ENCODE measurements at regions not wholly inside any gene's neighbourhood (a gene's known extent, or its start where the extent isn't known, plus 50 kb on each side); places are given as distances from the start of the nearest gene placed in this dataset.

DNA sequence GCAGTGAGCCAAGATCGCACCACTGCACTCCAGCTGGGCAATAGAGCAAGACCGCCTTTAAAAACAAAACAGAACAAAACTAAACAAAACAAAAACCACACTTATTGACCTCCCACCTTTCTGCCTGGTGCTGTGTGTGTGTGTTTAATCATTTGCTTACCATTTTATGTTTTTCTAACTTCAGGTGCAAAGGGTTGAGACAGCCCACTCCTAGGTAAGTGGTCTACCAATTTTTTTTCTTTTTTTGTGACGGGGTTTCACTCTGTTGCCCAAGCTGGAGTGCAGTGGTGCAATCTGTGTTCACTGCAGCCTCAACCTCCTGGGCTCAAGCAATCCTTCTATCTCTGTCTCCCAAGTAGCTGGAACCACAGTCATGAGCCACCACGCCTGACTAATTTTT is 65.8 kb downstream of the SALL1 start:
- WGBS, 3 donors = 81 to 87% (median 82%) methylated on average over 4 of the region's 4 CpGs
- no peak for FAIRE-seq
- no peak overlapping the region for H3K4me3 ChIP-seq (ENCODE audit: low read depth in 1 of 3, low read length in 3 of 3)

DNA sequence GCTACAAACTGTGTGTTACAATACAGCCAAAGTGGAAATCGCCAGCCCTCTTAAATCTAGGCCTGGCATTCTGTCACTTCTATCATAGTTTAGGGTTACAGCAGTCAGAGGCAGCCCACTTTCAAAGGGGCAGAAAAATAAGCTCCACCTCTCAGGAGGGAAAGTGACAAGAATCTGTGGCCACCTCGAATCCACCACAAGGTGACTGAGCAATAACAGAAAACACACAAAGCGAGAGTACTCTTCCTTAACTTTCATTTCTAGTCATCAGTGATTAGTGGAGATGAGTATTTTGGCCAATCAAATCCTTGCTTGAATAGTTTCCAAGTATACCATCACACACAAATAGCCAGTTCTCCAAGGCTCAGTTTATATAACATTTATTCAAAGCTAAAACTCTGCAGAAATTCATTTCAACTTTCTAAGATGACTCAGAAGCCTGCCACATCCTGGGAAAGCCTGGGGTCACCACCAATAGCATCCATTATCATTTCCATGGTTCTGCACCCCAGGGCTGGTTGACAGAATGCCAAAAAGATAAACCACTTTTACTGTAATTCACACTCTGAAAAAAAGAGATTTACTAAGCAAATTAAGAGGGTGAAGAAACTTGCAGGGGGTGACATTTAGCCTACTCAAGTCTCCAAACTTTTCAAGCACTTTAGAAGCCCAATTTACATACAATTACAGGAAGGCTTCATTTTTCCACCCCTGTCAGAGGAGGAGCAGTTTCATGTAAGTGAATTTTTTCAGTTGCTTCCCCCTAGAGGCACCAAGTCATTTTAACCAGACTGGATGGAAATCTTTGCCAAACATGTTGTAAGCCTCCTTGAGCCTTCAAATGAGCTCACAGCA is 66.8 kb downstream of the SALL1 start:
- peaks cover 0 to 5% of the 10 kb centered on the region in 2 donors for H3K9me3 ChIP-seq (ENCODE audit: control insufficient read depth in 2 of 2, insufficient read depth in 1 of 2, low read depth in 1 of 2, low read length in 1 of 2)
- H3K36me3 ChIP-seq (ENCODE audit: control insufficient read depth in 3 of 3, insufficient read depth in 2 of 3, low read depth in 1 of 3, low read length in 3 of 3) = no peaks in the 10 kb centered on the region
- H3K4me1 ChIP-seq (ENCODE audit: control insufficient read depth in 3 of 3, insufficient read depth in 2 of 3, low read depth in 1 of 3, low read length in 2 of 3) = no peaks in the 10 kb centered on the region
- DNase-seq (no peak), FAIRE-seq (no peak)
- 55 to 64% (median 58%) methylated on average over 3 of the region's 3 CpGs for whole genome bisulfite sequencing, 3 donors
- no peak overlapping the region for H3K4me3 ChIP-seq (ENCODE audit: low read depth in 1 of 3, low read length in 3 of 3)
- no peaks in the 10 kb centered on the region for H3K27me3 ChIP-seq (ENCODE audit: control insufficient read depth in 3 of 3, insufficient read depth in 3 of 3, low read length in 3 of 3)
- no peak overlapping the region for H3K27ac ChIP-seq (ENCODE audit: low read depth in 1 of 3, low read length in 2 of 3)

More for the DNA sequence above, 65.8 kb downstream of the SALL1 start:
- no peak for DNase-seq
- H3K27ac ChIP-seq (ENCODE audit: low read depth in 1 of 3, low read length in 2 of 3) = no peak overlapping the region
- peaks cover 0 to 3% (median 0%) of the 10 kb centered on the region in 3 donors for H3K27me3 ChIP-seq (ENCODE audit: control insufficient read depth in 3 of 3, insufficient read depth in 3 of 3, low read length in 3 of 3)
- H3K9me3 ChIP-seq (ENCODE audit: control insufficient read depth in 2 of 2, insufficient read depth in 1 of 2, low read depth in 1 of 2, low read length in 1 of 2) = peaks cover 0 to 5% of the 10 kb centered on the region in 2 donors
- no peaks in the 10 kb centered on the region for H3K4me1 ChIP-seq (ENCODE audit: control insufficient read depth in 3 of 3, insufficient read depth in 2 of 3, low read depth in 1 of 3, low read length in 2 of 3)
- no peaks in the 10 kb centered on the region for H3K36me3 ChIP-seq (ENCODE audit: control insufficient read depth in 3 of 3, insufficient read depth in 2 of 3, low read depth in 1 of 3, low read length in 3 of 3)

DNA sequence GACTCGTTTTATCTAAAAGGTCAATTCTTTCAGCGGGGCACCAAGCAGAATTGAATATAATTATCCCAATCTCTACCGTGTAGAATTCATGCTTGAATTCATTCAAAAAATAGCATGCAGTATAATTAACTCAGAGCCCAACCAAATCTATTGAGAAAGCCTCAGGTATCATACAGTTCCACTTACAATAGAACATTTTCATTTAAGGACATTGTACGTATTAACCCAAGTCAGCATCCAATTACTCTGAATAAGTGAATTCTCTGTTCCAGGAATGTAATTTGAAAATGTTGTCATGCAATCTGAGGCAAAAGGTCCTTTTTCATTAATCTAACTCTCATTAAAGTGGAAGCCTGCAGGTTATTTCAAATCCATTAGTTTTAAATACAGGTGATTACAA is 78.5 kb downstream of the SALL1 start:
- no peak for FAIRE-seq
- Histone ChIP-seq H3K36me3 (ENCODE audit: control insufficient read depth in 3 of 3, insufficient read depth in 2 of 3, low read depth in 1 of 3, low read length in 3 of 3) (no peaks in the 10 kb centered on the region), H3K4me3 (ENCODE audit: low read depth in 1 of 3, low read length in 3 of 3) (no peak overlapping the region), H3K4me1 (ENCODE audit: control insufficient read depth in 3 of 3, insufficient read depth in 2 of 3, low read depth in 1 of 3, low read length in 2 of 3) (no peaks in the 10 kb centered on the region), H3K27ac (ENCODE audit: low read depth in 1 of 3, low read length in 2 of 3) (no peak overlapping the region), H3K27me3 (ENCODE audit: control insufficient read depth in 3 of 3, insufficient read depth in 3 of 3, low read length in 3 of 3) (peaks cover 0 to 9% (median 0%) of the 10 kb centered on the region in 3 donors), H3K9me3 (ENCODE audit: control insufficient read depth in 2 of 2, insufficient read depth in 1 of 2, low read depth in 1 of 2, low read length in 1 of 2) (peaks cover 0 to 2% of the 10 kb centered on the region in 2 donors)
- 57 to 71% (median 63%) methylated on average over 4 of the region's 4 CpGs for WGBS, 3 donors
- no peak for DNase-seq

DNA sequence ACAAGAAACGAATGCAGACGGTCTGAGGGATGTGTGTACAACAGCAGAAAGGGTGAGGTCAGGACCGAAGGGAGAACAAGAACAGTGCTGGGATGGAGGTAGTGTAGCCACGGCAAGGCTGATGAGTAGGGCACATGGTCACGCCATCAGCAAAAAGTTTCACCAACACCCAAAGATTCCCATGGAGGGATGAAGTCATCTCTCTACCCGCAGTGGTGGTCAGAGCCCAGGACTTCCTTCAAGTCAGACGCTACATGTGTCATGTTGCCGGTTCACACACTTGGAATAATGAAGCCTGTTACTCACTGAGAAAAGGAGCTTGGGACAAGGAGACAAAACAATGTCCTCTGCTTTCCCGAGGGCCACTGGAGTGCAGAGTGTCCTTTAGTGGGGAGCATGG is 79.7 kb downstream of the SALL1 start:
- DNase-seq (no peak), FAIRE-seq (no peak)
- H3K36me3 ChIP-seq (ENCODE audit: control insufficient read depth in 3 of 3, insufficient read depth in 2 of 3, low read depth in 1 of 3, low read length in 3 of 3) = no peaks in the 10 kb centered on the region
- H3K27ac ChIP-seq (ENCODE audit: low read depth in 1 of 3, low read length in 2 of 3) = no peak overlapping the region
- H3K27me3 ChIP-seq (ENCODE audit: control insufficient read depth in 3 of 3, insufficient read depth in 3 of 3, low read length in 3 of 3) = peaks cover 0 to 12% (median 0%) of the 10 kb centered on the region in 3 donors
- no peaks in the 10 kb centered on the region for H3K9me3 ChIP-seq (ENCODE audit: control insufficient read depth in 2 of 2, insufficient read depth in 1 of 2, low read depth in 1 of 2, low read length in 1 of 2)
- 70 to 88% (median 81%) methylated on average over 9 of the region's 9 CpGs for WGBS, 3 donors
- H3K4me1 ChIP-seq (ENCODE audit: control insufficient read depth in 3 of 3, insufficient read depth in 2 of 3, low read depth in 1 of 3, low read length in 2 of 3) = no peaks in the 10 kb centered on the region
- no peak overlapping the region for H3K4me3 ChIP-seq (ENCODE audit: low read depth in 1 of 3, low read length in 3 of 3)

DNA sequence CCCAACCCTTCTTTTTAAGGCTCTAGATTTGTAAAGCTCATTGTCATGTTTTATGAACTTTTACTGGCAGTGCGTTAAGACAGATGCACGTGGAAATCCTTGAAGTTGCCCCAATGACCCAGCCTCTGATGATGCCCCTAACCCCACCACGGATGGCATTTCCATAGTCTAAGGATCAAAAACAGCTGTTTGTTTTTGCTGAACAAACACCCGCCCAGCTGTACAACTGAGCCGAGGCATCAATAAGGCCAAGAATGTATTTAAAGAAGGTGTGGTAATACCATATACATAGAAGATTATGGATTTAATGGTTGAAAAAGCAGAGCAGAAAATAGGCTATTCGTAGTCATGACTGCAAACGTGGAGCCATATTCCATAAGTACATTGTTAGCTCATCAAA is 83.7 kb downstream of the SALL1 start:
- Histone ChIP-seq H3K4me1 (ENCODE audit: control insufficient read depth in 3 of 3, insufficient read depth in 2 of 3, low read depth in 1 of 3, low read length in 2 of 3) (no peaks in the 10 kb centered on the region), H3K27ac (ENCODE audit: low read depth in 1 of 3, low read length in 2 of 3) (no peak overlapping the region), H3K27me3 (ENCODE audit: control insufficient read depth in 3 of 3, insufficient read depth in 3 of 3, low read length in 3 of 3) (peaks cover 0 to 15% (median 0%) of the 10 kb centered on the region in 3 donors), H3K36me3 (ENCODE audit: control insufficient read depth in 3 of 3, insufficient read depth in 2 of 3, low read depth in 1 of 3, low read length in 3 of 3) (no peaks in the 10 kb centered on the region), H3K9me3 (ENCODE audit: control insufficient read depth in 2 of 2, insufficient read depth in 1 of 2, low read depth in 1 of 2, low read length in 1 of 2) (no peaks in the 10 kb centered on the region), H3K4me3 (ENCODE audit: low read depth in 1 of 3, low read length in 3 of 3) (no peak overlapping the region)
- DNase-seq = no peak
- no peak for FAIRE-seq
- WGBS, 3 donors = 29 to 66% (median 64%) methylated on average over 7 of the region's 7 CpGs

DNA sequence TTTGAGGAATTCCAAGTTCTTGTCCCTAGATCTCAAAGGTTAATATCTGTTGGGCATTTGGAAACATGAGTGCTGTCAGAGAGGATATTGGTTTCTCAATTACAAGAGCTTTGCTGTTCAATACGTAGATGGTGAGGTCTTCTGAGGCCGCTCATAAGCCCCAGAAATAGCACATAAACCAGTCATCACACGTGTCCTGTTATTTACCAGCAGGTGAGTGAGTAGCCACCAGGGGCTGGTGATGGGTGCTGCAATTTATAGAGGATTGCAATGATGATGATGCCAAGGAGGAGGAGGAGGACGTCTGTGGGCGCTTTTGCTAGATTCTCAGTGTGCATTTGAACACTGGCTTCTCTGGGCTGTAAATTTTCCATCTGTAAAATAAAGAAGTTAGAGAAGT is 89.0 kb downstream of the SALL1 start:
- no peak overlapping the region for H3K27ac ChIP-seq (ENCODE audit: low read depth in 1 of 3, low read length in 2 of 3)
- no peaks in the 10 kb centered on the region for H3K4me1 ChIP-seq (ENCODE audit: control insufficient read depth in 3 of 3, insufficient read depth in 2 of 3, low read depth in 1 of 3, low read length in 2 of 3)
- 60 to 73% (median 71%) methylated on average over 5 of the region's 5 CpGs for WGBS, 3 donors
- peaks cover 0 to 11% (median 0%) of the 10 kb centered on the region in 3 donors for H3K27me3 ChIP-seq (ENCODE audit: control insufficient read depth in 3 of 3, insufficient read depth in 3 of 3, low read length in 3 of 3)
- no peak overlapping the region for H3K4me3 ChIP-seq (ENCODE audit: low read depth in 1 of 3, low read length in 3 of 3)
- no peaks in the 10 kb centered on the region for H3K36me3 ChIP-seq (ENCODE audit: control insufficient read depth in 3 of 3, insufficient read depth in 2 of 3, low read depth in 1 of 3, low read length in 3 of 3)
- no peak for FAIRE-seq
- no peaks in the 10 kb centered on the region for H3K9me3 ChIP-seq (ENCODE audit: control insufficient read depth in 2 of 2, insufficient read depth in 1 of 2, low read depth in 1 of 2, low read length in 1 of 2)
- no peak for DNase-seq

DNA sequence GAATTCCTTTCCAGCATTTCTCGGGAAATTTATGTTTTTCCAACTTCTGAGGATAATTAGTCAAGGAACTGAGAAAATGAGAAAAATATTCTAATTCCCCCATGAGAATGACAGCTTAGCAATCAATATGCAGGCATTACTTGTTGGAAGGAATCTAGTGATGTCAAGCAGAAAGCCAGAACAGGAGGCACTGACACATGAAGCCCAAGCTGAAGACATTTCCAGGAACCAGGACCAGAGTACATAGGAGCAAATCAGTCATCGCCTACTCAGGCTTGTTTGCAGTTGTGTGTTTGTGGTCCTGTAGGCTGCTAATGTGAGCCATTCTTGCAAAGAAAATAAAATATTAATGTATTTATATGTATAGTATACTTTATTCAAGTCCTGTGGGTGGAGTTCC is 89.7 kb downstream of the SALL1 start:
- FAIRE-seq (no peak), DNase-seq (no peak)
- WGBS, 3 donors = 83 to 85% (median 84%) methylated on average over 2 of the region's 2 CpGs
- Histone ChIP-seq H3K4me1 (ENCODE audit: control insufficient read depth in 3 of 3, insufficient read depth in 2 of 3, low read depth in 1 of 3, low read length in 2 of 3) (no peaks in the 10 kb centered on the region), H3K36me3 (ENCODE audit: control insufficient read depth in 3 of 3, insufficient read depth in 2 of 3, low read depth in 1 of 3, low read length in 3 of 3) (no peaks in the 10 kb centered on the region), H3K9me3 (ENCODE audit: control insufficient read depth in 2 of 2, insufficient read depth in 1 of 2, low read depth in 1 of 2, low read length in 1 of 2) (no peaks in the 10 kb centered on the region), H3K4me3 (ENCODE audit: low read depth in 1 of 3, low read length in 3 of 3) (no peak overlapping the region), H3K27ac (ENCODE audit: low read depth in 1 of 3, low read length in 2 of 3) (no peak overlapping the region), H3K27me3 (ENCODE audit: control insufficient read depth in 3 of 3, insufficient read depth in 3 of 3, low read length in 3 of 3) (peaks cover 0 to 12% (median 0%) of the 10 kb centered on the region in 3 donors)

DNA sequence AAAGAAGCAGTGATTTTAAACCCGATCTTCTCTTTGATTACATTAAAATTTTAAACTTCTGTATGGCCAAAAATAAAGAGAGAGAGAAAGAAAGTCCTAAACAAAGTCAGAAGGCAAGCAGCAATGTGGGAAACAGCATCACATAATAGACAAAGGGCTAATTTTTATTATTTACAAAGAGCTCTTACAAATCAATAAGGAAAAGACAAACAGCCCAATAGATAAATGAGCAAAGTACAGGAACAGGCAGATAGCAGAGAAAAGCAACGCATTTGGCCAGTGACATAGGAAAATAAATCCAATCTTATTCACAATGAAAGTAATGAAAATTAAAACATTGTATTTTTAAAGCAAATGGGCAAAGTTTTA is 93.1 kb downstream of the SALL1 start:
- DNase-seq (no peak), FAIRE-seq (no peak)
- 37 to 51% (median 40%) methylated on average over 2 of the region's 2 CpGs for WGBS, 3 donors
- Histone ChIP-seq H3K36me3 (ENCODE audit: control insufficient read depth in 3 of 3, insufficient read depth in 2 of 3, low read depth in 1 of 3, low read length in 3 of 3) (no peaks in the 10 kb centered on the region), H3K4me3 (ENCODE audit: low read depth in 1 of 3, low read length in 3 of 3) (no peak overlapping the region), H3K27ac (ENCODE audit: low read depth in 1 of 3, low read length in 2 of 3) (no peak overlapping the region), H3K27me3 (ENCODE audit: control insufficient read depth in 3 of 3, insufficient read depth in 3 of 3, low read length in 3 of 3) (peaks cover 0 to 11% (median 0%) of the 10 kb centered on the region in 3 donors), H3K9me3 (ENCODE audit: control insufficient read depth in 2 of 2, insufficient read depth in 1 of 2, low read depth in 1 of 2, low read length in 1 of 2) (no peaks in the 10 kb centered on the region), H3K4me1 (ENCODE audit: control insufficient read depth in 3 of 3, insufficient read depth in 2 of 3, low read depth in 1 of 3, low read length in 2 of 3) (no peaks in the 10 kb centered on the region)

Measured in small intestine (tissue), 7 donors.